HG03060 (cell line): ENCODE measurements at regions not wholly inside any gene's neighbourhood (a gene's known extent, or its start where the extent isn't known, plus 50 kb on each side); places are given as distances from the start of the nearest gene placed in this dataset.
A peak's percentile ranks its signal among the peaks of the same experiment; 100 is the strongest.

Source experiments
- ATAC-seq: cut with Tn5 transposase; IDR thresholded peaks from one replicate; pipeline ENCODE4 v1.9.1; 2021; ENCODE audit warnings: low read depth, moderate number of reproducible peaks; ENCODE audit not compliant: unreplicated experiment

DNA sequence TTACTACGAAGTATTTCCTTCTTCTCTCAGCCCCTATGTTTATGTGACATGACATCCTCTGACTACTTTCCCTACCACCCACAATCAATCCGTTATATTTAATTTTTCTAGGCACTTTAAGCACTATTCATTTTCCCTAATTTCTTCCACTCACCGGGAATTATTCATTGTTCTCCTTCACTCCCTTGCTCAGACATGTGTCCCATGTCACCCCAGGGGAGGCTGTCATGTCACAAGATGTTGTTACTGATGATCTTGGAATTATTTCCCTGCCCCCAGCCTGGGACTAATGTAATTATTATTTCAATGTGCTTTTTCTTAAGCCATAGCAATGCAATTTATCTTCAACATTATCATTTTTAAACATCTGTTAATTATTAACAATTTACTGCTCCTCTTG, 317.2 kb downstream of the PHF14 start:
- no peak for ATAC-seq

DNA sequence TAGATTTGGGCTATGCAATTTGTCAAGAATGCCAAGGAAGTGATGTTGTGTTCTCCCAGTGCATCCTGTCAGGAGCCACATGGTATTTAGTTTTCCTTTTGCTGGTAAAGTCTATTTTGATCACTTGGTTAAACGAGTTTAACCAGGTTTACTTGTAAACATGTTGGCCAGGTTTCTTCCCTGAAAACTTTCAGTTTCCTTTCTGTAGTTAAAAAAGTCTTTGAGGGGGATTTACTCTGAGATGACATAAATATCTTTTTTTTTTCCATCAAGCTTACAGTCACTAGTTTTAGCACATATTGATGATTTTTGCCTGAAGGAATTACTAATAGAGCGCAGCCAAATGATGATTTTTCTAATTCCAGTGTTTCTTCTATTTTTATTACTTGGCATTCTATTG, 320.5 kb downstream of the PHF14 start:
- no peak for ATAC-seq

DNA sequence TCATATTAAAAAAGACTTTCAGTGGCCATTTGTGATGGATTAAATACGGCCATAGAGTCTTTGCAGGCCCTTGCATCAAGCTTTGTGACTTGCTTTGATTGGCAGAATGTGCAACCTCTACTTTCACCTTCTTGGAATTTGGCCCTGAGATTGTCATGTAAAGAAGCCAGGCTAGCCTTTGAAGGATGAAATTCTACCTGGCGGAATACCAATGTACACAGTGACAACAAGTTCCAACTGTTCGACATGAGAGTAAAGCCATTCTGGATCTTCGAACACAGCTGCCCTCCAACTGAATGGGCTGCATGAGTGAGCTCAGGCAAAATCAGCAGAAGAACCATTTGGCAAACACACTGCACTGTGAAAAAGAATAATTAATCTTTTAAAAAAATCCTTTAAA, 321.3 kb downstream of the PHF14 start:
- no peak for ATAC-seq

DNA sequence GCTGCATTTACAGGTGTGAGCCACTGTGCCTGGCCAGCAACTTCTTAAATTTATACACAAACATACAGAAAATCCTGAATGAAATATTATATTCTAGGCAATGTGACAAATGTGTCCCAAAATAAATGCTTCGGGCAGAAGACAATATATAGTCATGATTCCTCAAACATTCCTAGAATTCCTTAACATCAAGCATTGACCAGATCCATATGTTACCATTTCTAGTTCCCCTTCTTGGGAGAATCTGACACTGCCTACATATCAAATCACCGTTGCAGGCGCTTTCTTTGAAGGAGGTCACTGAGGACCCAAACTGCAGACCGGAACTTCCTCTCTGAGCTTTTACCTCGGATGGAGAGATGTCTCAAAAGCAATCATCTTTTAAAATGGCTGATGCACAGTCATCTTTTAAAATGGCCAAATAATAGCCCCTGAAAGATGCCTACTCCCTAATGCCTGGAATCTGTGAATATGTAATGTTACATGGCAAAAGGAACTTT, 323.5 kb downstream of the PHF14 start:
- no peak for ATAC-seq

DNA sequence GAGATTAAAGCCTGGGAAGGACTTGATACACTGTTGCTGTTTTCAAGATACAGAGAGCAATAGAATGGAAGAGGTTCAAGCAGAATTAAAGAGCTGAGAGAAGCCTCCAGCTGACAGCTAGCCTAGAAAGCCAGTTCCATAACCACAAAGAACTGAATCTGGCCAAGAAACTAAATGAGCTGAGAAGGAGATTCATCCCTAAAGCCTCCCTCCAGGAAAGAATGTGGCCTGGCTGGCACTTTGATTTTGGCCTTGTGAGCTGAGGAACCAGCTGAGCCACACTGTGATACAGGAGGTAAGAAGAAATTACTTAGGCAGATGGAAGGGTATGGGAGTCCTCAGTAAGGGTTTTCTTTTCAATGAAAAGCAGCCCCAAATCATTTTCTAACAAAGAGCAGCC, 324.1 kb downstream of the PHF14 start:
- ATAC-seq: no peak

DNA sequence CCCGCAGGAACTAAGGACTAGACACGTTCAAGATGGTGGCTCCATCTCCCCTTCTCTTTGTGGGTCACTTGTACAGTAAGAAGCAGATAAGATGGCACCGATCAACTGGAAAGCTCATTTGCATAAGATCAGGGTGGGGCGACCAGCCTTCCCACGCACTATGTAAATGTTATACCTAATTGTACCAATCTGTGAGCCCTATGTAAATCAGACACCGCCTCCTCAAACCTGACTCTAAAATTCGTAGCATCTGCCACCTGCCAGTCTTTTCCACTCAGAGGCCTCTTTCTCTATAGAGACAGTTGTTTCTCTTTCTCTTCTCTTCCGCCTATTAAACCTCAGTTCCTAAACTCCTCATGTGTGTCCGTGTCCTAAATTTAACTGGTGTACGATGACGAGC, 324.5 kb downstream of the PHF14 start:
- no peak for ATAC-seq

DNA sequence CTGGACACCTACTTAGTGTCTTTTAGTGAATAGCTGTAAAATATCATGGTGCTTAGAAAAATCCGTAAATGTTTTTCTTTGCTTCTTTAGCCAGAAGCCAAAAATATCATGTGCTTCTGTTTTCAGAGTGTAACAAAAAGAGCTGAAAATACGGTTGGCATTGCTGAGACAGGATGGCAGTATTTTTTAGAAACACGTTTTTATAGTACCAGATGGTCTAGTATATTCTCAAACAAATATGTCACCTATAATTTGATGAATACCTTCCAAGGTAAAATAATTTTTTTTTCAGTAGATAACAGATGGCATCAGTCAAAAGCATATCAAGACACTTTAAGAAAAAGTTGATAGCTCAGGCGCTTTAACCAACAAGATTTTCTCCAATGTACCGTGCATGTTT, 326.6 kb downstream of the PHF14 start:
- no peak for ATAC-seq

DNA sequence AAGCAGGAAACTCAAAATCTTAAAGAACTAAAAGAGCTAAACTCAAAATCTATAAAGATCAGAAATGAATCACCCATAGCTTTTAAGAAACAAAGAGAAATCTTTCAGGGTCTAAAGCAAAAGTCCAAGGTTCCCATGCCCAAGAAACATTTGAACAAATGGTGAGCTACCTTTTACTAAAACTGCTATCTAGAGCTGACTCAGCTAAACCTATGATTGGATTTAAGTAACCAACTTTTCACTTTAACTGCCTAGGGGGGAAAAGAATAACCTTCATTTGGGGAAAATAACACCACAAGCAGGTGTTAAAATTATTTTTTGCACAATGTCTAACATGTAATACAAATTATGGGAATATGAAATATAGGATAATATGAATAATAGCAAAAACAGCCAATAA, 328.4 kb downstream of the PHF14 start:
- ATAC-seq: no peak

DNA sequence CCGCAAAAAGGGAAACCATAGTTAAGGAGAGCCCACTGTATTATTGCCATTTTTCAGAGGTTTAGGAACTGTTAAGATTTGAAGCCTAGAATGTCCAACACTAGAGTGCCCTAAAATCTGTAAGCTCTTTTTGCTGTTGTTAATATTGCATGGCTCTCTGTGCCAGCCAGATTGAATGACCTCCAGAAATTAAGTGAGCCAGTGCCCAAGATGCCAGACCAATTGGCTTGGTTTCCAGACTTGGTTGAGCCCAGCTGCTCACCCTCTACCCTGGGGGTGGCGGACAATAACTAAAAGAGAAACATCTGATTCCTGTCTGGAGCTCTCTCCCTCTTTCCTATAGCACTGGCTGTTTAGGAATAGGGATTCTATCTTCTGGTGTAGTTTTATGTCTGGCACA, 340.1 kb downstream of the PHF14 start:
- ATAC-seq: no peak

DNA sequence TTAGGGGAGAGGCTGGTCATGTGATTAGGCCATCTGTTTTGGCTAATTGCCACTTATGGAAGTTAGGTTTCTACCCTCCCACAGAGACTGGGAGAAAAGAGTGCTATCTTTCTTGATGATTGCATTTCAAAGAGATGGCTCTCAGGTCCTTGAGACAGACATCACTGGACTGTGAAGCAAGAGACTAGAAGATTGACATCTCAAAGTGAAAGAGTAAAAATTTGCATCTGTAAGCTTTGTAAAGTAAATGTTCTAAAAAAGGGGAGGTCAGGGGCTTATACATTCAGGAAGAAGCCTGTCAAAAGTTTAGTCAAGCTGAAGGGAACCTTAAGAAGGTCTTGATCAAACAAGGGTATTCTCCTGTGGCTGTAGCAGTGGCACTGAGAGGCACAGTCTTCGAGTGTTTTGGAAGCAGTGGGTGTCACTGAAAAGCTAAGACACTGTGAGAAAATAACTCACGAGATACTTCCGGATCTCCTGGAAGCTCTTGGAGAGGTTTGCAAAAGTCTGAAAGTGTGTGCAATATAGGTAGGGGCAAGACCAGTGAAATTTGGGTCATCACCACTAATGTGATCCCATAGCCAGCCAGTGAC, 342.1 kb downstream of the PHF14 start:
- ATAC-seq: peak; percentile 53

DNA sequence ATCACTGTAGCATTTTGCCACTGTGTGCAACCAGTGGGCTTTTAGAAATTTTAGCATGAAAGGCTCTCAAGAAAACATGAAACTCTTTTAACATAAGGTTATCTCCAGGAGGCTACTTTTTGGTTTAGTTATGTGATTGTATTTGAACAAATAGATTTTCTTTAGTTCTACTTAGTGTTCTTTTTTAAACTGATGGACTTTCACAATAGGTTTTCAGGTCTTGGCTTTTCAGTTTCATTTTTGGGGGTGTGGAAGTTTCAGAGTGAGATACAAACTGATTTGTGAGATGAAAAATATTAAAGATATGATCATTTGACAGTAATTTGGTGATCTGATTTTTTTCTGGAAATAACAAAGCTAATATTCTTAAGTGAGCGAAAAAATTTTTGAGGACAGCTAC, 344.1 kb downstream of the PHF14 start:
- ATAC-seq: peak; percentile 38

DNA sequence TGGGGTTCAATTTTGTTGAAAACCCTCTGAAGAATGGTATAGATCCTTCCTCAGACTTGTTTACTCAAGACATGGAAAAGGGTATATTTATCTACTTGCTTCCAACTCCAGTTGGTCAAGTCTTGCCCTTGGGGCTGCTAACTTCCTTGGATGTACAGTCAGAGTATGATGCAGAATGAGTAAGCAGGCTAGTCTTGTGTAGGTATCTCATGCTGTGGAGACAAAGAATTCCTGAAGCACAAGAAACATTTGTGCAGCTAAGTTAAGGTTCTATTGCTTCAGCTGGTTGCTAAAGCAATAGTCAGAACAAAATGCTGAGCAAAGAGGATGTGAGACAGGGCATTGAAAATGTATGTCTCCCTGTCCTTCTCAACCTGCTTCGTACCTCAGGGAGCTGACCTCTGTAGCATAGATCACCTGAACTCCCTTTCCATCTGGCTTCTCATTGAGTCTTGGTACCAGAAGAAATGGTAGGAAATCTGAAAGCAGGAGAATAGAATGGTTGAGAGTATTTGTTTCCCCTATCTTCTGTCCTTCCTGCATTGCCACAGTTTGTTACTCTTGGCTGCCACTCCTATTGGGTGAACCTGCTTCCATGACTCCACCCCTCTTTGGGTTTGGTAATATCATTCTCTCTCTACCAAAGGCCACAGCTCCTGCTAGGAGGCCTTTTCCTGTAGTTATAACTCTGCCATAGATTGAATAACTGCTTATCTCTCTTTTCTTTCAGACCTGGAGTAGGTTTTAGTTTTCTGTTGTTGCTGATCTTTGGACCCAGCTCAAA, 346.0 kb downstream of the PHF14 start:
- no peak for ATAC-seq
